ENCODE measurements at regions not wholly inside any gene's neighbourhood (a gene's known extent, or its start where the extent isn't known, plus 50 kb on each side); places are given as distances from the start of the nearest gene placed in this dataset.

DNA sequence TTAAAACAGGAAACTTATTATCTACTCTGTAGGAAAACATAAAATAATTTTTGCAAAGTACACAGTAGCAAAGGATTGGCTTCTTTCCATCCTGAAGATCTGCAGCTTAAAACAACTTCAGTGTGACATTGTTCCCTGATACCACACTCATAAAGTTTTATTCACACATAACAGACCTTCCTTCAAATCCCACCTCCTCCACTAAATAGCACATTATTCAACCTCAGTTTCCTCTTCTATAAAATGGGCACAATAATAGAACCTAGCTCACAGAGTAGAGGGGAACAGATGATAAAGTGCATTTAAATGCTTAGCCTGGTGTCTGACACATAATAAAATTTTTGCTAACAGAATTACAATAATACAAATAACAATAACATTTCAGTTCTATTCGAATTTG is 250.4 kb upstream of the RBBP8 start:
- Histone ChIP-seq H3K18ac (ENCODE audit: low read length) (no peak overlapping the region), H4K91ac (ENCODE audit: low read depth, low read length) (no peak overlapping the region), H3K79me2 (ENCODE audit: control insufficient read depth, insufficient read depth, low read length, poor library complexity) (no peaks in the 10 kb centered on the region), H3K14ac (ENCODE audit: low read length) (no peak overlapping the region), H2BK12ac (ENCODE audit: low read length) (no peak overlapping the region), H3K4me1 (ENCODE audit: control insufficient read depth in 1 of 2, insufficient read depth in 2 of 2, low read length in 2 of 2) (no peaks in the 10 kb centered on the region), H3K27me3 (ENCODE audit: insufficient read depth, low read length) (no peaks in the 10 kb centered on the region), H3K27ac (ENCODE audit: low read depth, low read length) (no peak overlapping the region), H2BK120ac (ENCODE audit: insufficient read depth, low read length, poor library complexity) (no peak overlapping the region), H3K4me3 (ENCODE audit: low read depth, low read length) (no peak overlapping the region), H3K4ac (ENCODE audit: low read depth, low read length) (no peak overlapping the region), H3K9ac (ENCODE audit: low read length) (no peak overlapping the region), H4K8ac (ENCODE audit: low read depth, low read length) (no peak overlapping the region), H3K36me3 (ENCODE audit: control insufficient read depth in 1 of 2, insufficient read depth in 2 of 2, low read length in 2 of 2) (no peaks in the 10 kb centered on the region), H3K79me1 (ENCODE audit: low read length) (no peaks in the 10 kb centered on the region), H2AFZ (ENCODE audit: insufficient read depth, low read length, poor library complexity) (no peak overlapping the region), H2AK5ac (ENCODE audit: low read length) (no peak overlapping the region), H2BK5ac (ENCODE audit: low read depth, low read length, poor library complexity) (no peak overlapping the region), H3K4me2 (ENCODE audit: low read length) (no peak overlapping the region), H3K9me3 (ENCODE audit: insufficient read depth, low read depth, low read length) (peaks cover 4% of the 10 kb centered on the region), H4K12ac (ENCODE audit: low read depth, low read length) (no peak overlapping the region), H3K23ac (ENCODE audit: low read length) (no peak overlapping the region)
- no peak for DNase-seq
- no CpG with 5 or more reads among the region's 1 CpG for WGBS (ENCODE audit: extremely low coverage, insufficient coverage, insufficient read length)

DNA sequence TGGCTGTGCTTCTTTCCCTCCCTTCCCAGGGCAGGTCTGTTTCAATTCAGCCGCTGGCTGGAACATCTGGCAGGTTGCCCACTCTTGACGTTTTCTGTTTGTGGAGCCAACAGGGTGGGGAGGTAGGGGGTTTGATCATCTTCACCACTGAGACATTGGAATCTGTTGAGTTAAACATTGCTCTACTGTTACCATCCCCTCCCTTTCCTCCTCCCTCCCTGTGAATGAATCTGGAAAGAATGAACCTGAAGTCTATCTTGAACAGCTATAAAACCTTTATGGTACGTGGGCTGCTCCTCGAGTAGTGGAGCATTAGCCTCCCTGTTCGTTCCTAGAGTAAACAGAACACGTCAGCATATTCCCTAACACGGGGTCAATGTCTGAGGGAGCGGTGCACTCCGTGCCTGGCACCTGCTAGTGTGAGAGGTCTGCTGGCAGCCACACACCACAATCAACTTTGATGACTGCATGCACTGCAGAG is 249.9 kb upstream of the RBBP8 start:
- no peak overlapping the region for H3K9ac ChIP-seq (ENCODE audit: low read length)
- no peak overlapping the region for H3K4me3 ChIP-seq (ENCODE audit: low read depth, low read length)
- no peak overlapping the region for H4K91ac ChIP-seq (ENCODE audit: low read depth, low read length)
- H3K27me3 ChIP-seq (ENCODE audit: insufficient read depth, low read length): no peaks in the 10 kb centered on the region
- no peak overlapping the region for H2AK5ac ChIP-seq (ENCODE audit: low read length)
- no peak overlapping the region for H3K4me2 ChIP-seq (ENCODE audit: low read length)
- H3K4ac ChIP-seq (ENCODE audit: low read depth, low read length): no peak overlapping the region
- H3K36me3 ChIP-seq (ENCODE audit: control insufficient read depth in 1 of 2, insufficient read depth in 2 of 2, low read length in 2 of 2): no peaks in the 10 kb centered on the region
- H3K23ac ChIP-seq (ENCODE audit: low read length): no peak overlapping the region
- no peak for DNase-seq
- H3K18ac ChIP-seq (ENCODE audit: low read length): no peak overlapping the region
- H4K12ac ChIP-seq (ENCODE audit: low read depth, low read length): no peak overlapping the region
- no peak overlapping the region for H2AFZ ChIP-seq (ENCODE audit: insufficient read depth, low read length, poor library complexity)
- peaks cover 4% of the 10 kb centered on the region for H3K9me3 ChIP-seq (ENCODE audit: insufficient read depth, low read depth, low read length)
- no peak overlapping the region for H2BK5ac ChIP-seq (ENCODE audit: low read depth, low read length, poor library complexity)
- no peaks in the 10 kb centered on the region for H3K79me2 ChIP-seq (ENCODE audit: control insufficient read depth, insufficient read depth, low read length, poor library complexity)
- H3K4me1 ChIP-seq (ENCODE audit: control insufficient read depth in 1 of 2, insufficient read depth in 2 of 2, low read length in 2 of 2): no peaks in the 10 kb centered on the region
- H3K27ac ChIP-seq (ENCODE audit: low read depth, low read length): no peak overlapping the region
- no peak overlapping the region for H4K8ac ChIP-seq (ENCODE audit: low read depth, low read length)
- no peak overlapping the region for H2BK12ac ChIP-seq (ENCODE audit: low read length)
- H2BK120ac ChIP-seq (ENCODE audit: insufficient read depth, low read length, poor library complexity): no peak overlapping the region
- no peaks in the 10 kb centered on the region for H3K79me1 ChIP-seq (ENCODE audit: low read length)
- H3K14ac ChIP-seq (ENCODE audit: low read length): no peak overlapping the region
- WGBS (ENCODE audit: extremely low coverage, insufficient coverage, insufficient read length): no CpG with 5 or more reads among the region's 9 CpGs

DNA sequence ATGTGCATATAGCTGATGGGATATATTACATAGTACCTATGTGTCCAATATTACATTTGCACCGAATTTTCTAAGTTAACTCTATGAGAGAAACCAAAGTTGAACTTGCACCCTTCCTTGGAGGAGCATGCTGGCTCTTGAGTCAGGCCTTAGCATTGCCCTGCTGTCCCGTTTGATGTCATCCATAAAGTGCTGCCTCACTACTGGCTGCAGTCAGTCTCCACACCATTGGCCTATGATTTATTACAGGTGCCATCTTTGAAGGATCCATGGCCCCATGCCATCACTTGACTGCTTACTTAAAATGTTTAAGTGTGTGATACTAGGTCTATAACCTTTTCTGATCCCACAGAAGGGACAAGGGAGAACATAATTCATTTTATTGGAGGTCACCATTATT is 249.3 kb upstream of the RBBP8 start:
- no peak overlapping the region for H2AFZ ChIP-seq (ENCODE audit: insufficient read depth, low read length, poor library complexity)
- H3K79me2 ChIP-seq (ENCODE audit: control insufficient read depth, insufficient read depth, low read length, poor library complexity): no peaks in the 10 kb centered on the region
- no peak overlapping the region for H2BK5ac ChIP-seq (ENCODE audit: low read depth, low read length, poor library complexity)
- no peak overlapping the region for H4K91ac ChIP-seq (ENCODE audit: low read depth, low read length)
- no peaks in the 10 kb centered on the region for H3K4me1 ChIP-seq (ENCODE audit: control insufficient read depth in 1 of 2, insufficient read depth in 2 of 2, low read length in 2 of 2)
- H3K9me3 ChIP-seq (ENCODE audit: insufficient read depth, low read depth, low read length): peaks cover 6% of the 10 kb centered on the region
- H3K27ac ChIP-seq (ENCODE audit: low read depth, low read length): no peak overlapping the region
- WGBS (ENCODE audit: extremely low coverage, insufficient coverage, insufficient read length): no CpG with 5 or more reads among the region's 2 CpGs
- H2BK120ac ChIP-seq (ENCODE audit: insufficient read depth, low read length, poor library complexity): no peak overlapping the region
- no peak overlapping the region for H3K4me2 ChIP-seq (ENCODE audit: low read length)
- H3K18ac ChIP-seq (ENCODE audit: low read length): no peak overlapping the region
- H3K36me3 ChIP-seq (ENCODE audit: control insufficient read depth in 1 of 2, insufficient read depth in 2 of 2, low read length in 2 of 2): no peaks in the 10 kb centered on the region
- H4K12ac ChIP-seq (ENCODE audit: low read depth, low read length): no peak overlapping the region
- H3K4me3 ChIP-seq (ENCODE audit: low read depth, low read length): no peak overlapping the region
- no peak overlapping the region for H2BK12ac ChIP-seq (ENCODE audit: low read length)
- H3K14ac ChIP-seq (ENCODE audit: low read length): no peak overlapping the region
- H3K9ac ChIP-seq (ENCODE audit: low read length): no peak overlapping the region
- H2AK5ac ChIP-seq (ENCODE audit: low read length): no peak overlapping the region
- no peaks in the 10 kb centered on the region for H3K27me3 ChIP-seq (ENCODE audit: insufficient read depth, low read length)
- H3K4ac ChIP-seq (ENCODE audit: low read depth, low read length): no peak overlapping the region
- no peak overlapping the region for H4K8ac ChIP-seq (ENCODE audit: low read depth, low read length)
- H3K79me1 ChIP-seq (ENCODE audit: low read length): no peaks in the 10 kb centered on the region
- no peak overlapping the region for H3K23ac ChIP-seq (ENCODE audit: low read length)
- no peak for DNase-seq

DNA sequence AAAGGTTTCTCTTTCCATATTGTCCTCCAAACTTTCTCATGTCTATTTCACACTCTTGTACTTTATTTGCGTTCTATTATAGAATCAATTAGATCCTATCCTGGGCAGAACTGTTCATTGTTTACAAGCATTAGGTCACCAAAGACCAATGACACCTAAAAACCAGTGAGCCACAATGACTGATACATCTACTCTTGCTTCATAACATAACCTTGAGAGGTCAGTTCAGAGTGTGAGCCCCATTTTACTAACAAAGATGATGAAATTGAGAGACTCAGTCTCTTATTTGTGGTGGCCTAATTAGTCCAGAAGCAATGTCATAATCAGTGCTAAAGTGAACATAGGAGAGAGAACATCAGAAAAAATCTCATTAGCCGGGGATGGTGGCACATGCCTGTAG is 248.9 kb upstream of the RBBP8 start:
- no peak overlapping the region for H3K27ac ChIP-seq (ENCODE audit: low read depth, low read length)
- no peak overlapping the region for H3K4me2 ChIP-seq (ENCODE audit: low read length)
- no peak overlapping the region for H3K4ac ChIP-seq (ENCODE audit: low read depth, low read length)
- H3K27me3 ChIP-seq (ENCODE audit: insufficient read depth, low read length): no peaks in the 10 kb centered on the region
- H3K18ac ChIP-seq (ENCODE audit: low read length): no peak overlapping the region
- H2AK5ac ChIP-seq (ENCODE audit: low read length): no peak overlapping the region
- no peak overlapping the region for H3K14ac ChIP-seq (ENCODE audit: low read length)
- H3K36me3 ChIP-seq (ENCODE audit: control insufficient read depth in 1 of 2, insufficient read depth in 2 of 2, low read length in 2 of 2): no peaks in the 10 kb centered on the region
- no peak overlapping the region for H3K23ac ChIP-seq (ENCODE audit: low read length)
- H4K8ac ChIP-seq (ENCODE audit: low read depth, low read length): no peak overlapping the region
- DNase-seq: no peak
- H3K9me3 ChIP-seq (ENCODE audit: insufficient read depth, low read depth, low read length): peaks cover 6% of the 10 kb centered on the region
- no CpG with 5 or more reads among the region's 2 CpGs for WGBS (ENCODE audit: extremely low coverage, insufficient coverage, insufficient read length)
- no peaks in the 10 kb centered on the region for H3K79me1 ChIP-seq (ENCODE audit: low read length)
- no peak overlapping the region for H4K12ac ChIP-seq (ENCODE audit: low read depth, low read length)
- H3K4me3 ChIP-seq (ENCODE audit: low read depth, low read length): no peak overlapping the region
- H2BK12ac ChIP-seq (ENCODE audit: low read length): no peak overlapping the region
- no peak overlapping the region for H2BK120ac ChIP-seq (ENCODE audit: insufficient read depth, low read length, poor library complexity)
- no peak overlapping the region for H4K91ac ChIP-seq (ENCODE audit: low read depth, low read length)
- no peaks in the 10 kb centered on the region for H3K4me1 ChIP-seq (ENCODE audit: control insufficient read depth in 1 of 2, insufficient read depth in 2 of 2, low read length in 2 of 2)
- no peak overlapping the region for H3K9ac ChIP-seq (ENCODE audit: low read length)
- H3K79me2 ChIP-seq (ENCODE audit: control insufficient read depth, insufficient read depth, low read length, poor library complexity): no peaks in the 10 kb centered on the region
- no peak overlapping the region for H2AFZ ChIP-seq (ENCODE audit: insufficient read depth, low read length, poor library complexity)
- no peak overlapping the region for H2BK5ac ChIP-seq (ENCODE audit: low read depth, low read length, poor library complexity)

All from trophoblast cell (in vitro differentiated cells and primary cell).